Ovary (tissue), 3 donors: ENCODE measurements at regions not wholly inside any gene's neighbourhood (a gene's known extent, or its start where the extent isn't known, plus 50 kb on each side); places are given as distances from the start of the nearest gene placed in this dataset.

Experiments used
- POLR2A ChIP-seq: fragments of 450-650 bp; IDR thresholded peaks from one replicate; pipeline ENCODE4 v1.6.1; 2017; ENCODE audit warnings: antibody characterized with exemption, mild to moderate bottlenecking, moderate library complexity
- TF ChIP-seq, protein P1 (sequence below), 3 donors: fragments of 450-650 bp in 2 of 3; fragments of 200-600 bp in 1 of 3; IDR thresholded peaks; one replicate each; pipeline versions ENCODE4 v1.5.1 to v1.8.0; 2016 to 2022; ENCODE audit warnings: antibody characterized with exemption in 3 of 3, mild to moderate bottlenecking in 1 of 3
- donor health status: DM: no; HTN: no; CAD: no.

DNA sequence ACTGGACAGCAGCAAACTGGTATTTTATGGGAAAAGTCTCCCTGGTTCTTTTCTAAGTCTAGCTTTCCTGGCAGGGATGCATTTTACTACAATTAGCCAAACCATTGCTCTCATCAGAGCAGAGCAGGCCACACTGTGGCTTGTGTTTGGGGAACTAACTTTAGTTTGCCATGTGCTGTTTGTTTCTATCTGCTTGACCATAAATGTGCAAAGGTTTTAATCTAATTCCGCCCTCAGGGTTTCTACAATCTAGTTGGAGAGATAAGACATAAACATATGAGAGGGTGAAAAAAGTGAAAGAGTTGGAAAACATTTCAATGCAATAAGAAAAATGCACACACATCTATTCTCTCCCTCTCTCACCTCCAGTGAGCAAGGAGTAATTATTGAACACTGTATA is 86.9 kb upstream of the MAPK4 start:
- TF ChIP-seq POLR2A, result no peak
- TF ChIP-seq, protein P1, sequence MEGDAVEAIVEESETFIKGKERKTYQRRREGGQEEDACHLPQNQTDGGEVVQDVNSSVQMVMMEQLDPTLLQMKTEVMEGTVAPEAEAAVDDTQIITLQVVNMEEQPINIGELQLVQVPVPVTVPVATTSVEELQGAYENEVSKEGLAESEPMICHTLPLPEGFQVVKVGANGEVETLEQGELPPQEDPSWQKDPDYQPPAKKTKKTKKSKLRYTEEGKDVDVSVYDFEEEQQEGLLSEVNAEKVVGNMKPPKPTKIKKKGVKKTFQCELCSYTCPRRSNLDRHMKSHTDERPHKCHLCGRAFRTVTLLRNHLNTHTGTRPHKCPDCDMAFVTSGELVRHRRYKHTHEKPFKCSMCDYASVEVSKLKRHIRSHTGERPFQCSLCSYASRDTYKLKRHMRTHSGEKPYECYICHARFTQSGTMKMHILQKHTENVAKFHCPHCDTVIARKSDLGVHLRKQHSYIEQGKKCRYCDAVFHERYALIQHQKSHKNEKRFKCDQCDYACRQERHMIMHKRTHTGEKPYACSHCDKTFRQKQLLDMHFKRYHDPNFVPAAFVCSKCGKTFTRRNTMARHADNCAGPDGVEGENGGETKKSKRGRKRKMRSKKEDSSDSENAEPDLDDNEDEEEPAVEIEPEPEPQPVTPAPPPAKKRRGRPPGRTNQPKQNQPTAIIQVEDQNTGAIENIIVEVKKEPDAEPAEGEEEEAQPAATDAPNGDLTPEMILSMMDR (IDR thresholded peaks at IDR 0.05), result no peak
